ENCODE measurements at regions not wholly inside any gene's neighbourhood (a gene's known extent, or its start where the extent isn't known, plus 50 kb on each side); places are given as distances from the start of the nearest gene placed in this dataset.

GRCh38 chr4:163762741-163763140, 268.3 kb downstream of the TMA16 start:
- no peak for DNase-seq

GRCh38 chr4:163764569-163764968, 270.1 kb downstream of the TMA16 start:
- DNase-seq: no peak

DNA sequence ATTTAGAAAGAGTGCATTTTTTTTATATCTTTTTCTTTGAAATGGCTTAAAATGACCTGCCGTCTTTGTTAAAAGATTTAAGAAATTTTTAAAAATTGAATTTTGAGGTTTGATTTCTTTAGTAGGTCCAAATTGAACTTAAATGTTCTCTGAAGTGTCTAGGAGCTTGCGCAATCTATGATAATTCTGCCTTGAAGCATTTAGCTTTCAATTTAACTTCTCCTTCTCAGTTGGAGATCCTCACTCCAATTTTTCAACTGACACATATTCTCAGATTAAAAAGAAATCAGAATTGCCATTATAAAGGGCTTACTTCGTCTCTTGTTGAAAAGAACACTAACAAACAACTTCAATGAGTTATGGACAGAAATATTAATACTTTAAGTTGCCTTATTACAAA, 273.5 kb downstream of the TMA16 start:
- no peak for DNase-seq

DNA sequence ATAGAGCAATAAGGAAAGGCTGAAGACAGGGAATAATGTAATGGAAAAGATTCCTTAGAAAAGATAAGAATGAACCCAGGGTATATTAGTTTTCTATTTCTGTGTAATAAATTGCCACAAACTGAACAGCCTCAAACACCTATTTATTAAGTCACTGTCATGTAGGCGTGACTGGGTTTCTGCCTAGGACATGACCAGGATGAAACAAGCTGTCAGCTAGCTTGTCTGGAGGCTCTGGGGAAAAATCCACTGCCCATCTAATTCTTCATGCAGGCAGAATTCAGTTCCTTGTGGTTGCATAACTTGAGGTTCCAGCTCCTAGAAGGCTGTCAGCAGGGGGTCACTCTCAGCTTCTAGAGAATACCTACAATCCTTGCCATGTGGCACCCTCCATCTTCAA, 277.7 kb downstream of the TMA16 start:
- DNase-seq: no peak

DNA sequence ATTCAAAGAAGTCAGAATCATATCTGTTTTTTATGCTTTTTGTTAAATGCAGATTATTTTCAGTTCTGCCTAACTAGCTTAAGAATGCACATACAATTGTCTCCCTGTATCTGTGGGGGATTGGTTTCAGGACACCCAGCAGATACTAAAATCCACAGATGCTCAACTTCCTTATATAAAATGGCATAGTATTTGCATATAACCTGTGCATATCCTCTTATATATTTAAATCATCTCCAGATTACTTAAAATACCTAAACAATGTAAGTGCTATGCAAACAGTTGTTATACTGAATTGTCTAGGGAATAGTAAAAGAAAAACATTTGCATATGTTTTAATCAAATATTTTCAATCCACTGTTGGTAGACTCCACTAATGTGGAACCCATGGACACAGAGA, 279.4 kb downstream of the TMA16 start:
- DNase-seq: no peak

GRCh38 chr4:163776957-163777356, 282.5 kb downstream of the TMA16 start:
- no peak for DNase-seq

- DNase-seq: no peak
Observed at GRCh38 chr4:163781726-163782125, 287.2 kb downstream of the TMA16 start.

- DNase-seq: no peak
Observed at GRCh38 chr4:163790231-163790630, 295.7 kb downstream of the TMA16 start.

- DNase-seq: no peak
Observed at GRCh38 chr4:163795885-163796284, 301.4 kb downstream of the TMA16 start.

GRCh38 chr4:163804001-163804400, 309.5 kb downstream of the TMA16 start:
- DNase-seq: no peak

DNA sequence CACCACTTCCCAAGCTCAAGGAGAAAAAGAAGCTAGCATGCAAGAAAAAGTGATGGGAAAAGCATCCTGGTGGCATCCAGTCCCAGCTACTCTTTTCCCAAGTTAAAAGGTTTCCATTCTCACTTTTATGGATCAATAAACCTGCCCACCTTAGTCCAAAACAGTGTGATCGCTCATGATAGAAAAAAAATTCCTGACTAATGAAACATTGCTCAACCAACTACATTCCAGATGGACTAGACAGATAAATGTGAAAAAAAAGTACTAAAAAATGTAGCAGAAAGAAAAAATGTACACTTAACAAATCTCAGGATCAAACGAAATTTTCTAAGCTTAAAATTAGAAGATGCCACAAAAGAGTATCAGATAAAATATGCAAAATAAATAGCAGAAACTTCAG, 312.2 kb downstream of the TMA16 start:
- DNase-seq: no peak

GRCh38 chr4:163808011-163808410, 313.5 kb downstream of the TMA16 start:
- no peak for DNase-seq

- no peak for DNase-seq
Observed at GRCh38 chr4:163810755-163811154, 316.3 kb downstream of the TMA16 start.

GRCh38 chr4:163815776-163816175, 321.3 kb downstream of the TMA16 start:
- no peak for DNase-seq

DNA sequence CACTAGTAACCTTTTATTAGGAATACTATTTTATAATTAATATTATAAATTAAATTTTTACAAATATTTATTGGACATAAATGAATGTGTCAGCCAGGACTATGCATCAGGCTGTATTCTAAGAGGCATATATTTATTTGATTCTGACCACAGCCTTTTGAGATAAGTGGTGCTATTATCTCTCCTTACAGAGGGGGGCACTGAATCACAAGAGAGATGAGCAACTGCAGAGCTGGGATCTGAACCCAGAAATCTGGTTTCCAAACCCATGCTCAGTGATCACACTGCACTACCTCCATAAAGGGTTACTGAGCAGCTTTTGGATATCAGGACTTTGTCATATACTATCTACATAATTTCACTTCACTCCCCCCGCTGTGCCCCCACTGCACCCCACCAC, 322.0 kb downstream of the TMA16 start:
- DNase-seq: no peak

- DNase-seq: no peak
Observed at GRCh38 chr4:163818673-163819072, 324.2 kb downstream of the TMA16 start.

GRCh38 chr4:163833669-163834068, 339.2 kb downstream of the TMA16 start:
- DNase-seq: no peak

GRCh38 chr4:163846008-163846407, 351.5 kb downstream of the TMA16 start:
- DNase-seq: no peak

GRCh38 chr4:163852246-163852645, 357.8 kb downstream of the TMA16 start:
- no peak for DNase-seq

DNA sequence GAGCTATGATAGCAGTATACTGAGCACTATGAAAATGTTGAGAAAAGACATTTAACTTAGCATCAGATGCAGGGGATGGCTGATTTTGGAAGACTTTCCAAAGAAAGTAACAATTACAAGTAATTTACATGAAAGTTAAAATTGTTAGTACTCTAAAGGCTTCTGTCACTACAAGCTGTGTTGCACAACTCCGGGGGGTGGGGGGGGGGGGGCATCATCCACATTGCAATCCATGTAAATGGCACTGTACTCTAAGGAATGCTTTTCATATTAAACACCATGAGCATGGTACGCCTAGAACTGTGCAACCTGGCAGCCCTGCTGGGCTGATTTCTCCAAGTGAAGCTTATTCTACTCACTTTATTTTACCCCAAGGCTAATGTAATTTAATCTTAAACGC, 363.4 kb downstream of the TMA16 start:
- DNase-seq: no peak

DNA sequence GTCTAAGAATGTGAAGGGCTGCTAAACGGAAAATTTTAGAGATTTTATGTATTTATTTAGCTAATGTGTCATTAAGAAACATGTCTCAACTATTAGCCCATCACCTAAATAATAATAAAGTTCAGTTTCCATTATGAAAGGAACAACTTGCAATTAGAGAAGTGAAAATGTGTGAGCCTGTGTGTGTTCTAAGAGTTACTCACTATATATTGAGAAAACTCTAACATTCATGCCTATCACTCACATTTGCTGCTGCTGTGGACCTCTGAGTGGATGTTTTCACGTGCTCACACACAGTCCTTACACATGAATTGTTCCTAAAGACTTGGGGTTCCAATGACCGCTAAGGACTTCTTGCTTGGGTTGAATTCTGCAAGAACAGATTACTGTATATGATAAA, 364.0 kb downstream of the TMA16 start:
- no peak for DNase-seq

DNA sequence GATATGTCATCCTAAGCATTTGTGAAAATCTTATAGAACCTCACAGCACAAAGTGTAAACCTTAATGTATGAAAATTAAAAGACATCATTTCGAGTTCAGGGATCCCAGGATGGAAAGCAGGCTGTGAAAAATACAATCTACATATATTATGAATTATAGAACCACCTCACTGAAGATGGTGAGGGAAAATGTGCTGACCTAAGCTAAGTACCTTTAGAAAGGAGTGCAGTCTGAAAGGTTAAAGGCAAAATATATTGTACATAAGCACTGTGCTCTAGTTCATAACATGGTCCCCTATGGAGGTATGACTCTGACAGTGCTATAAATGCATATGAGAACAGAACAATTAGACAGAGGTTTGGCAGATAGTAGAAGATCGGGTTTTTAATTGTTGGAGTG, 368.6 kb downstream of the TMA16 start:
- no peak for DNase-seq

GRCh38 chr4:163865010-163865409, 370.5 kb downstream of the TMA16 start:
- no peak for DNase-seq

DNA sequence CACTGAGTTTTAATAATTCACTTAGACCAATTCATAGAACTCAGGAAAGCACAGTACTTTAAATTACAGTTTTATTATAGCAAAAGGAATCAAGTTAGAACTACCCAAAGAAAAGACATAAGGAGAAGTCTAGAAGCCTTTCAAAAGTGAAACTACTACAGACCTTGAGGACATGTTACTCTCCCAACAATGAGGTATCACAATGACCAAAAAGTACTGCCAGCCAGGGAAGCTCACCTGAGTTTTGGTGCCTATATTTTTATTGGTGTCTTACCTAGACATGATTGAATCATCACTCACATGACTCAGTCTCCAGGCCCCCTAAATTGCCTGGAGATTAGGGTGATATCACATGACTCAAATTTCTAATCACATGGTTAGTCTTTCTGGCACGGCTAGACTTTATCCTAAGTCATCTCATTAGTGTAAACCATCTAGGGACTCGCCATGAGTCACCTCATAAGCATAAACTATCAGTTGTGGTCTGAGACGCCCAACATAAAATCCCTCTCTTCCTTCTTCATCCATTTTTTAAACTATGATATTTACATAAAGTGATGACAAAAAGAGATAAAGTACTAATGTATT, 372.3 kb downstream of the TMA16 start:
- DNase-seq: no peak

DNA sequence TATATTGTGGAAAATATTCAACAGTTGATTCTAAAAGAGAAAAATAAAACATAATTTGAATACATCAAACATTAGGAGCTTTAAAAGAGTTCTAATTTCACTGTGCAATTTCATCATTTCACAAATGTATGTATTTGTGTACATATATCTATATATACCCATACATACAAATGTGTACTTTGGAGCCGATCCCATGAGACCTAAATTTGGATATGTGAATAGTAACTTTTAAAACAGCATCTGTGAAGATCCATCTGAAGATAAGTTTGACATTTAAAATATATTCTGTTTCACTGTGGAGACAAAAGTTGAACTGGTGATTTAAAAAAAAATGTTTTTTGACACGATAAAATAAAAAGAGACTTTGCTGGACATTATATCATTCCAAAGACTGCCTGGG, 374.0 kb downstream of the TMA16 start:
- no peak for DNase-seq

Measured in renal pelvis (tissue), 1 donor.